ENCODE measurements at regions not wholly inside any gene's neighbourhood (a gene's known extent, or its start where the extent isn't known, plus 50 kb on each side); places are given as distances from the start of the nearest gene placed in this dataset.

- DNase-seq (ENCODE audit: low read depth), result no peak
- TF ChIP-seq, protein P1, sequence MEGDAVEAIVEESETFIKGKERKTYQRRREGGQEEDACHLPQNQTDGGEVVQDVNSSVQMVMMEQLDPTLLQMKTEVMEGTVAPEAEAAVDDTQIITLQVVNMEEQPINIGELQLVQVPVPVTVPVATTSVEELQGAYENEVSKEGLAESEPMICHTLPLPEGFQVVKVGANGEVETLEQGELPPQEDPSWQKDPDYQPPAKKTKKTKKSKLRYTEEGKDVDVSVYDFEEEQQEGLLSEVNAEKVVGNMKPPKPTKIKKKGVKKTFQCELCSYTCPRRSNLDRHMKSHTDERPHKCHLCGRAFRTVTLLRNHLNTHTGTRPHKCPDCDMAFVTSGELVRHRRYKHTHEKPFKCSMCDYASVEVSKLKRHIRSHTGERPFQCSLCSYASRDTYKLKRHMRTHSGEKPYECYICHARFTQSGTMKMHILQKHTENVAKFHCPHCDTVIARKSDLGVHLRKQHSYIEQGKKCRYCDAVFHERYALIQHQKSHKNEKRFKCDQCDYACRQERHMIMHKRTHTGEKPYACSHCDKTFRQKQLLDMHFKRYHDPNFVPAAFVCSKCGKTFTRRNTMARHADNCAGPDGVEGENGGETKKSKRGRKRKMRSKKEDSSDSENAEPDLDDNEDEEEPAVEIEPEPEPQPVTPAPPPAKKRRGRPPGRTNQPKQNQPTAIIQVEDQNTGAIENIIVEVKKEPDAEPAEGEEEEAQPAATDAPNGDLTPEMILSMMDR (conservative IDR thresholded peaks at IDR 0.05; ENCODE audit: low read depth, low read length), result no peak
- no peak overlapping the region for H3K4me3 ChIP-seq (ENCODE audit: low read depth, low read length)
Measured at GRCh38 chr2:5590886-5591285, 101.3 kb upstream of the SOX11 start.

GRCh38 chr2:5592916-5593315 lies 99.3 kb upstream of the SOX11 start:
- H3K4me3 ChIP-seq (ENCODE audit: low read depth, low read length), result no peak overlapping the region
- TF ChIP-seq, protein P1 (conservative IDR thresholded peaks at IDR 0.05; ENCODE audit: low read depth, low read length), result no peak
- DNase-seq (ENCODE audit: low read depth), result peak; percentile 5

- DNase-seq (ENCODE audit: low read depth), result no peak
- TF ChIP-seq, protein P1 (conservative IDR thresholded peaks at IDR 0.05; ENCODE audit: low read depth, low read length), result no peak
Measured at GRCh38 chr2:5594249-5594695, 97.9 kb upstream of the SOX11 start.

DNA sequence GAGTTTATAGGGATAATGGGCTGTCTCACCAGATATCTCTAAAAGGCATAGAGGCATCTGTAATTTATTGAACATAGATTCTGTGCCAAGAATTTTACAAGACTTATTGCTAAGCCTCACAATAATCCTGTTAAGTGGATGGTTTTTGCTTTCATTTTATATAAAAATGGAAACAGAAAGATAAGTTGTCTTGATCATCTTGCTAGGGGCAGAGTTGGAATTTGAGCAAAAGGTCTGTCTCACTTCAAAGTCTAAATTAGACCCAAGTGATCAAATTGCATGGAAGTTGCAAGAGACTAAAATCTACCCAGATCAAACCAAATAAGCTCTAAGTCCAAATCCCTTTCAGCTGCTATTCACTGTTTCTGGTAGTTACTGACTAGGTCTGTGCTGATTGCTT lies 95.3 kb upstream of the SOX11 start:
- no peak for DNase-seq (ENCODE audit: low read depth)
- TF ChIP-seq, protein P1 (conservative IDR thresholded peaks at IDR 0.05; ENCODE audit: low read depth, low read length), result no peak
- no peak overlapping the region for H3K4me3 ChIP-seq (ENCODE audit: low read depth, low read length)

More at GRCh38 chr2:5594249-5594695, 97.9 kb upstream of the SOX11 start:
- no peak overlapping the region for H3K4me3 ChIP-seq (ENCODE audit: low read depth, low read length)

DNA sequence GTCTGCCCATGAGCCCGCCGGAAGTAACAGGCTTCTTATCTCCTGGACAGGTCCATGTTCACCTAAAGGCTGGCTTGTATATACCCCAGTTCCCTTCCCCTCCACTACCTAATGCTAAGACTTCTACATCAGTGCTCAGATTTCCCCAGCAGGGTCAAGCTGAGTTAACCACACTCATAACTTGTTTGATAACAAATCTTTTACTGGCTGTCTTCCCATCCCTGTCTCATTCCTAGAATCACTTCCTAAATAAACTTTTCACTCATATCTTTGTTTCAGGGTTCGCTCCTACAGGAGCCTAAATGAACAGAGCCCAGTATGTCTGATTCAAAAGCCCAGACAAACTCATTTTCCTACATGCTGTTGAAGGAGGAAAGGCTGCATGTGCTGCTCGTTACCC lies 94.0 kb upstream of the SOX11 start:
- H3K4me3 ChIP-seq (ENCODE audit: low read depth, low read length), result no peak overlapping the region
- no peak for DNase-seq (ENCODE audit: low read depth)
- TF ChIP-seq, protein P1 (conservative IDR thresholded peaks at IDR 0.05; ENCODE audit: low read depth, low read length), result no peak

GRCh38 chr2:5609201-5609600 lies 83.0 kb upstream of the SOX11 start:
- TF ChIP-seq, protein P1 (conservative IDR thresholded peaks at IDR 0.05; ENCODE audit: low read depth, low read length), result no peak
- DNase-seq (ENCODE audit: low read depth), result no peak
- no peak overlapping the region for H3K4me3 ChIP-seq (ENCODE audit: low read depth, low read length)

- H3K4me3 ChIP-seq (ENCODE audit: low read depth, low read length), result no peak overlapping the region
- no peak for DNase-seq (ENCODE audit: low read depth)
- TF ChIP-seq, protein P1 (conservative IDR thresholded peaks at IDR 0.05; ENCODE audit: low read depth, low read length), result no peak
Measured at GRCh38 chr2:5612666-5613065, 79.5 kb upstream of the SOX11 start.

Data from choroid plexus epithelial cell (primary cell).